Right atrium auricular region (tissue), 2 donors: ENCODE measurements at regions not wholly inside any gene's neighbourhood (a gene's known extent, or its start where the extent isn't known, plus 50 kb on each side); places are given as distances from the start of the nearest gene placed in this dataset.

ENCODE experiments used
- DNase-seq: peaks from one replicate; pipeline ENCODE4 v3.0.0-alpha.2; 2019; ENCODE audit warnings: low spot score
- H3K27ac ChIP-seq, 2 donors: fragments of 200-600 bp; sonication (generic); 1 replicate in 1 of 2; 2 replicates in 1 of 2; pipeline ENCODE4 v1.5.1; 2016 to 2019
- H3K27me3 ChIP-seq, 2 donors: fragments of 200-600 bp; sonication (generic); one replicate each; pipeline versions ENCODE4 v1.5.1 to v1.6.0; 2017 to 2019
- H3K36me3 ChIP-seq: fragments of 200-600 bp; sonication (generic); one replicate; pipeline ENCODE4 v1.5.1; 2016
- H3K4me1 ChIP-seq, 2 donors: fragments of 200-600 bp; sonication (generic); one replicate each; pipeline versions ENCODE4 v1.5.1 to v1.6.0; 2017 to 2019
- H3K4me3 ChIP-seq, 2 donors: fragments of 200-600 bp; sonication (generic); 1 replicate in 1 of 2; 2 replicates in 1 of 2; pipeline ENCODE4 v1.5.1; 2017 to 2019; ENCODE audit warnings: mild to moderate bottlenecking in 1 of 2, moderate library complexity in 1 of 2
- H3K9me3 ChIP-seq, 2 donors: fragments of 200-600 bp; sonication (generic); one replicate each; pipeline ENCODE4 v1.5.1; 2019
- TF ChIP-seq, protein P1 (sequence below), 2 donors: fragments of 200-600 bp; sonication (generic); IDR thresholded peaks; one replicate each; pipeline ENCODE4 v1.5.1; 2019; ENCODE audit warnings: antibody characterized with exemption in 2 of 2

DNA sequence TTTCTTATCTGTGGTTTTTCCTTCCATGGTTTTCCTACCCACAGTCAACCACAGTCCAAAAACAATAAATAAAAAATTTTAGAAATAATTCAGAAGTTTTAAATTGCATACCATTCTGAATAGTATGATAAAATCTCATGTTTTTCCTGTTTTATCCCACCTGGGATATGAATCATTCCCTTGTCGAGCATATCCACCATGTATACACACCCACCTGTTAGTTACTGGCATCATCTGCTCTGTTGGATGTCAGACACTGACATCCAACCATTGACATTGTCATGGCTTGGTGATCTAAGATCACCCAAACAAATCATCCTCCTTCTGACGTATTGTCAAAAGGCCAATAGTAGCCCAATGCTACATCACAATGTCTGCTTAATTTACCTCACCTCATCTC is 749.8 kb downstream of the TNS3 start:
- H3K9me3 ChIP-seq, result peaks cover 0 to 13% of the 10 kb centered on the region in 2 donors
- H3K4me1 ChIP-seq, result no peaks in the 10 kb centered on the region
- no peak overlapping the region for H3K27ac ChIP-seq
- H3K4me3 ChIP-seq, result no peak overlapping the region
- H3K27me3 ChIP-seq, result no peaks in the 10 kb centered on the region
- H3K36me3 ChIP-seq, result no peaks in the 10 kb centered on the region
- TF ChIP-seq, protein P1, sequence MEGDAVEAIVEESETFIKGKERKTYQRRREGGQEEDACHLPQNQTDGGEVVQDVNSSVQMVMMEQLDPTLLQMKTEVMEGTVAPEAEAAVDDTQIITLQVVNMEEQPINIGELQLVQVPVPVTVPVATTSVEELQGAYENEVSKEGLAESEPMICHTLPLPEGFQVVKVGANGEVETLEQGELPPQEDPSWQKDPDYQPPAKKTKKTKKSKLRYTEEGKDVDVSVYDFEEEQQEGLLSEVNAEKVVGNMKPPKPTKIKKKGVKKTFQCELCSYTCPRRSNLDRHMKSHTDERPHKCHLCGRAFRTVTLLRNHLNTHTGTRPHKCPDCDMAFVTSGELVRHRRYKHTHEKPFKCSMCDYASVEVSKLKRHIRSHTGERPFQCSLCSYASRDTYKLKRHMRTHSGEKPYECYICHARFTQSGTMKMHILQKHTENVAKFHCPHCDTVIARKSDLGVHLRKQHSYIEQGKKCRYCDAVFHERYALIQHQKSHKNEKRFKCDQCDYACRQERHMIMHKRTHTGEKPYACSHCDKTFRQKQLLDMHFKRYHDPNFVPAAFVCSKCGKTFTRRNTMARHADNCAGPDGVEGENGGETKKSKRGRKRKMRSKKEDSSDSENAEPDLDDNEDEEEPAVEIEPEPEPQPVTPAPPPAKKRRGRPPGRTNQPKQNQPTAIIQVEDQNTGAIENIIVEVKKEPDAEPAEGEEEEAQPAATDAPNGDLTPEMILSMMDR (IDR thresholded peaks at IDR 0.05), result no peak
- no peak for DNase-seq

DNA sequence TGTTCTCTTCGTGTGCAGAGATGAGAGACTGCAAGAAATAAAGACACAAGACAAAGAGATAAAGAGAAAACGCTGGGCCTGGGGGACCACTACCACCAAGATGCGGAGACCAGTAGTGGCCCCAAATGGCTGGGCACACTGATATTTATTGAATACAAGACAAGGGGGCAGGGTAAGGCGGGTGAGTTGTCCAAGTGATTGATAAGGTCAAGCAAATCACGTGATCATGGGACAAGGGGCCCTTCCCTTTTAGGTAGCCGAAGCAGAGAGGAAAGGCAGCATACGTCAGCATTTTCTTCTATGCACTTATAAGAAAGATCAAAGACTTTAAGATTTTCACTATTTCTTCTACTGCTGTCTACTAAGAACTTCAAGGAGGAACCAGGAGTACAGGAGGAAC is 762.1 kb downstream of the TNS3 start:
- no peak for DNase-seq
- TF ChIP-seq, protein P1 (IDR thresholded peaks at IDR 0.05), result no peak
- Histone ChIP-seq H3K27ac (no peak overlapping the region), H3K36me3 (no peaks in the 10 kb centered on the region), H3K9me3 (peaks cover 0 to 11% of the 10 kb centered on the region in 2 donors), H3K27me3 (no peaks in the 10 kb centered on the region), H3K4me3 (no peak overlapping the region), H3K4me1 (no peaks in the 10 kb centered on the region)

DNA sequence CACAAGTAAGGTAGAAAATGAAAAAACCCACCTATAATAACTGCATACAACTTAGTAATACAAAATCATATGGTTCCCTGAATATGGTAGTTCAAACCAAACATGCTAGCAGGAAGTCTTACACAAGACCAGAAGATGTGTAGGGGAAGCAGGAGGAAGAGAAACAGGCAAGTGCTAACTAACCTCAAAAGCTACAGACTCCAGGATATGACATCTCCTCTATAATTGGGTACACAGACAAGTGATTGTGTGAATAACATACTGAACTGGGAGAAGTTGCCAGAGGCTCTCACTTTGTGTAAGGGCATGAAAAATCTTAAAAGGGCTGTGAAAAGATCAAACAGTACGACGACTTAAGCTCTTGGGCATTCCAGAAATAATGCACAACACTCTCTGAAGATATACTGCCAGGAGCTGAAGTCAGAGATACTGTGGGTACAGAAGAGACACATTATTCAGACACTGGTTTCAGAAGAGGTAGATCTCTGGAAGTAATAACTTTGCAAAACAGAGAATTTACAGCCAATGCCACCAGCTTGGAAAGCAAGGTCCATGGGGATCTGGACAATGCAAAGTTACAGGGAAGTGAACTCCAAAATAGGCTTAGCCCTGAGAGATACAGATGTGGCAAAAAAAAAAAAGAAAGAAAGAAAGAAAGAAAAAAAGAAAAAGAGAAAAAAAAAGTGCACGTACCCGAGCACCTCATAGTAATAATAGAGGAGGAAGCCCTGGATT is 767.2 kb downstream of the TNS3 start:
- H3K27ac ChIP-seq, result no peak overlapping the region
- no peak for DNase-seq
- H3K4me3 ChIP-seq, result no peak overlapping the region
- TF ChIP-seq, protein P1 (IDR thresholded peaks at IDR 0.05), result no peak
- no peaks in the 10 kb centered on the region for H3K9me3 ChIP-seq
- no peaks in the 10 kb centered on the region for H3K36me3 ChIP-seq
- H3K4me1 ChIP-seq, result peaks cover 0 to 16% of the 10 kb centered on the region in 2 donors
- H3K27me3 ChIP-seq, result no peaks in the 10 kb centered on the region

DNA sequence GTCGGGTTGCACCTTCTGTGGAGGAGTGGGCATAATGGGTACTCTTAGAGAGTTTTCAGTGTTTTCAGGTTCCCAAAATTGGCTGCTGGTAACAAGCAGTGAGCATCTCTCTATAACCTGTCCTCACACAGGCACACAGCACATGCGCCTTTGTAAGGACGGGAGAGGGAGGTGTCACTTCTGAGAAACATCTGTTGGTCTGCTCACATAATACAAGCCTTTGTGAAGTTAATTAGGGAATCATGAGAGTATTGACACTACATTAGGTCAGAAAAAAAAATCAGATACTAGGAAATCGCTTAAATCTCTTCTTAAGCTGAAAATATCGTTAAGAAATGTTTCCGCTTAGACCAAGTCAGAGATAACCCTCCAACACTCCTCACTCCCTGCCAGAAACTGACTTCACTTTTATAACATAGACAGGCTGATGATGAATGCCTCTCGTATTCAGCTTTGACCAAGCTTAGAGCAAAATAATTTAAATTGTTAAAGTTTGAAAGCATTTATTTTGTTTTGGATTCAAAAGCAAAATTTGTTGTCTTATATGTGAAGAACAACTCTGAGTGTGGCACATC is 769.7 kb downstream of the TNS3 start:
- DNase-seq, result no peak
- Histone ChIP-seq H3K36me3 (no peaks in the 10 kb centered on the region), H3K4me3 (no peak overlapping the region), H3K4me1 (peaks cover 0 to 16% of the 10 kb centered on the region in 2 donors), H3K9me3 (no peaks in the 10 kb centered on the region), H3K27ac (peak overlapping the region in 1 of 2 donors; percentile 43), H3K27me3 (no peaks in the 10 kb centered on the region)
- TF ChIP-seq, protein P1 (IDR thresholded peaks at IDR 0.05), result no peak

DNA sequence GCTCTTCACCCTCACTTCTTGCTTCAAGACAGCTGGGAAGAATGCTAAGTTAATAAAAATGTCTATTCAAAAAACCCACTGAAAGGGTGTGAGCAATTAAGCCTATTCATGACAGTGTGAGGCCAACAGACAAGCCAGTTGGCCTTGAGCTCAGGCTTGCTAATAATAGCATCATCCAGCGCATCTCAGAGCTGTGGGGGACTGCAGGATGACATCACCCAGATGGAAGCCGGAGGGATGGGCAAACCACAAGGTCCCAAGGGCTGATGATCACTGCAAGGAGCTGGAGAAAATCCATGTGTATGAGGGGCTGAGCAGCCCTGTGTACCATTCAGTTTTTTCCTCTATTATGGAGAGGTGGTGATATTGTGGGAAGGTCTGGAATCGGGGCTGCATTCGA is 770.4 kb downstream of the TNS3 start:
- DNase-seq, result no peak
- TF ChIP-seq, protein P1 (IDR thresholded peaks at IDR 0.05), result no peak
- peak overlapping the region in 1 of 2 donors; percentile 63 for H3K27ac ChIP-seq

More for the DNA sequence above, 770.4 kb downstream of the TNS3 start:
- H3K4me3 ChIP-seq, result no peak overlapping the region
- no peaks in the 10 kb centered on the region for H3K27me3 ChIP-seq
- H3K9me3 ChIP-seq, result no peaks in the 10 kb centered on the region
- H3K4me1 ChIP-seq, result peaks cover 0 to 16% of the 10 kb centered on the region in 2 donors
- no peaks in the 10 kb centered on the region for H3K36me3 ChIP-seq
